GM19238 (cell line): ENCODE measurements at regions not wholly inside any gene's neighbourhood (a gene's known extent, or its start where the extent isn't known, plus 50 kb on each side); places are given as distances from the start of the nearest gene placed in this dataset.

ENCODE experiments used
- DNase-seq: peaks from one replicate; pipeline ENCODE4 v3.0.0; 2011; ENCODE audit warnings: low spot score; ENCODE audit not compliant: insufficient read length

DNA sequence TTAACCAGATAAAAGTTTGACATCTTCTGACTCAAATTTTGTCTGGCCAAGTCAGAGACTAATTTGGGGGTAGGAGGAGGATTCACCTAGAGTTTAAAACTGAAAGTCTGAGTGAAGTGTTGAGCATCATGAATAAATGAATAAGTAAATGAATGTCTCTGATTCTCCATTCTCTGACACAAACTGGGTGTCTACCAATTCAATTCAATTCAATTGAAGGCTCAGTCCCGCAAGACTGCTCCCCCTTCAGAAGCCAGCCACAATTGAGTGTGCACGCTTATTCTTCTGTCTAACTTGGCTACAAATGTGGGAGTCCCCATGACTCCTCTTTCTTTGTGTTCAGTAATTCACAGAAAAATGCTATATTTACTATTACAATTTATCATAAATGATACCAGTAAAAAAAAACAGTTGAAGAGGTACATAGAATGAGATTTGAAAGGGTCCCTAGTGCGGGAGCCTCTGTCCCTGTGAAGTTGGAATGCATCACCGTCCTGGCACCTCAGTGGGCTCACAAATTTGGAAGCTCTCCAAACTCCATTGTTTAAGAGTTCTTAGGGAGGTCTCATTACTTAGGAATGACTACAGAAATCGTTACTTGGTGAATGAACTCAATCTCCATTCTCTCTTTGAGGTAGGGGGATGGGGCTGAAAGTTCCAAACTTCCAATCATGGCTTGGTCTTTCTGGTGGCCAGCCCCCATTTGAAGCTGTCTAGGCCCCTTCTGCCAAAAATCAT, 243.7 kb upstream of the PHYHIPL start:
- no peak for DNase-seq

DNA sequence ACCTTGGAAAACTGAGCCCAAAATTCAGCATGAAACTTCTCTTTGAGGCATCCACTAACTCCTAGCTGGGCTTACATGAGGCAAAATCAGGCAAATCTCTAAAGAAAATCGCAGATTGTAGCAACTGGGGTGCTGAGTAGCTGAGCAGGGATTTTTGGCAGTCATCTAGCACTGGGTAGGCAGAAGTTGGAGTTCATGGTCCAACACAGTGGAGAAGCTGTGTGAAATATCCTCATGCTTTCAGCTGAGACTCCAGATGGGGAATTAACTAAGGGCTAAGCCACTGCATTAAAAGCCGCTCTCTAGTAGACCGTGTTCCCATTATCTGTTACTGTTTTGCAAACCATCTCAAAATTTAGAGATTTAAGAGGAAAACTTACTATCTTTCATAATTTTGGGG, 240.1 kb upstream of the PHYHIPL start:
- no peak for DNase-seq

DNA sequence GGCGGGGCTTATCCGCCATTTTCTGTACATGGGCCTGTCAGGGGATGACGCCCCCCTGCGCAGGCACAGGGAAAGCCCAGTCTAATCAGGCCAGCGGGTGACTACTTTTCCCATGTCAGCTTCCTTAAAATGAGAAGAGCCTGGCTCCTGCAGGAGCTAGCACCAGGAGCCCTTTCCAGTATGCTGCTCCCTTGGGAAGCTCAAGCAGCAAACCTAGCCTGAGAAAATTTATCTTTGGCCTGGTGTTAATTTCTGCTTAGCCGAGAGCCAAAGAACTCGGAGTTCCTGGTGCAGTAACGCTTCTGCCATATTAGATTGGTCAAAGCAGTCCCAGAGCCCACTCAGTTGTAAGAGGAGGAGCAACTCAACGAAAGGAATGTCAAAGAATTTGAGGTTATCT, 239.0 kb upstream of the PHYHIPL start:
- no peak for DNase-seq

DNA sequence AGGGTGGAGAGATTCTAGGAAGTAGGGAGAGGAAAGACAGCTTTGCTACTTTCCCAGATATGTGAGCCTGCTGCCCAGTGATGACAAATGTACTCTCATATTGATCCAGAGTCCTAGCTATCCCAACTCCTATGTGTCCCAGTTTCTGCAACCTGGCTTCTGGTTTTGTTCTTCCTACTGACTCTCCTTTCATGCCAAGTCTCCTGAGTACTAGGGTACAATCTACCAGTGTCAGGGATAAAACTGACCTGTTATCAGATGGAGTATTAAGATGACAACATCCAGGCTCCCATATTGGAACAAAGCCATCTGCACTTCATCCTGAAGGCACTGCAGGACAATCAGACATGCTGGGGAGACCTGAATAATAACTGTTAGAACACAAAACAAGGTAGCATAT, 233.7 kb upstream of the PHYHIPL start:
- DNase-seq: no peak

DNA sequence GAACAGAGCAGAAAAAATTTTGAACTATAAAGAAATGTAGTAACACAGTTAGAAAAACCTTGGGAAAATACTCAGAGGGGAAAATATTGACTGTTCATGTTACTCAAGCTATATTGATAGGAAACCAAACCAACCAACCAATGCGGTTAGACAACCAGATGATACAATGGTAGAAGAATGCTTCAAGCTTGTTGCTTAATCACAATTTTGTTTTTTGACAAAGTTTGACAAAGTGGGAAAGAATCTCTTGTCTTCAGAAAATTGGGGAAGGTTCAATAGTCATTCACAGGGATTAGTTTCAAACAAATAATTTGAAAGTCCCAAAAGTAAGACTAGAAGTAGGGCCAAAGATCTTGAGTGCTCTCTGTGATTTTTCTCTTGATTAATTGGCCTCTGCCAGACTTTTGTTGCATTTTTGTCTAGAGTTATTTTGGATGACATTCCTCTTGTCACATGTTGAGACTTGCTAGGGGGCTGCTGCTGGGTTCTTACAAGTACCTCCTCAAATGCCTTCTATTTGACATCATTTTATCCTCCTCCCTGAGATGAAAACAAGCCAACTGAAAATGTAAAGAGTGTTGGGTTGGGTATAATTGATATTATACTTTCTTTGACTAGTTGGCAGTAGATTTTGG, 233.1 kb upstream of the PHYHIPL start:
- no peak for DNase-seq

DNA sequence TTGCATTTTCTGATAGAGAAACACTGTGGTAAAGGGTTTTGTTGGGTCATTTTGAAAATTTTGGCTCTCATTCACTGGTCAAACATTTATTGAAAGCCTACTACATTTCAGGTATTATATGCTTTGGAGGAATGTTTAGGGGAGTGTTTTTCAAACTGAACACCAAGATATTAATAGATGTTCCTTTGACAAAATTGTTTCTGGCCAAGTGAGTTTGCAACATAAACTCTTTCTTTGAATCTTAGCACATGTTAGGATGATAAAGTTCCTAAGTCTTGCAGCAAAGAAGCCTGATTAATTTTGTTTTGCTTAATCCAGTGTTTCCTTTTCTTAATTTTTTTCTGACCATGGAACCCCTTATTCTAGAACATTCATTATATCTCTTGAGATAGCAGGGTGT, 232.5 kb upstream of the PHYHIPL start:
- DNase-seq: no peak

DNA sequence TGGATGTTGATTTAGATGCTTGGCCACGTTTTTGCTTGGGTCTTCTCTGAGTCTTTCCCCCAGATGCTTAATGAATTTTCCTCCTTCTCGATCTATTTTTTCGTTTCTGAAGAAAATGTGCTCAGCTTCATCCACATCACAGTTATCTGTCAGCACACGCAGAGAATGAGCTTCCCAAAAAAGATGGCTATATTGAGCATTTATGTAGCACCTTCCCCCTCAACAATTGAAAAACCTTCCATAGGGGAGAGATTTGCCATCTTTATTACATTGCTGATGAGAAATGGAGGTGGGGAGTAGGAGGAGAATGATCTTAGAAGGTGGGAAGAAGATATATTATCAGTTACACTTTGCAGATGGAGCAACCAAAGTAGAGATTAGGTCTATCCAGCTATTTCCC, 228.1 kb upstream of the PHYHIPL start:
- no peak for DNase-seq

DNA sequence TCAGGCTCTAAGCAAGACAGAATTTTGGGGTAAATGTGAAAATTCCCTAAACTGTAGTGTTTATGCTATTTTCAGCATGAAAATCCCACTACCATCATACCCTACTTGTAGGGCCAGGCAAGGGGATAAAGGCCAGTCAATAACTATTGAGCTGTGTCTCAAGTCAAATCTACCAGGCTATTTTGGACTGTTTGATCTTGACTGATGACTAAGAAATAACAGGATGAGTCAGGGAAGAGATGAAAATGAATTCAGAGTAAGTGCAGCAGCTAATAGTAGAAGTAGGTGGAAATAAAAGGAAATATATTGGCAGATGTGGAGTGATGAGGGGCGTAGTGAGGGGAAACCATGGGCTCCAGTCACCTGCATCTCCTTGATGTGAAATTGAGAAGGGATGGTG, 225.8 kb upstream of the PHYHIPL start:
- DNase-seq: no peak

DNA sequence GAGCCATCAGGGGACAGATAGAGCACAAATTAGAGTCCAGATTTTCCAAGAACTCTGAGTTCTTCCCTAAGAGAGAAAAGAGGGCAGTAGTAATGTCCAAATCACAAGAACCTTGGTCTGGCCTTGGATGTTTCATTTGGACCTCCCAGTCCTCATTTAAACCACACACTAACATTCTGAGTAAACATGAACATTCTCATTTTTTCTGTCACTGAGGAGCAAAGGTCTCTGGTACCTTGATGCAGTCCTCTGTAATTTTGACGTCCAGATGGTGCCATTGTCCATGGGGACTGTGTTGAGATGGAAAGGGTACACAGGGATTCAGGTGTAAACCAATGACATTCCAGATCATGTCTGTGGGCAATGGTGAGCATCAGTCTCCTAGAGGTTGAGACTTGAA, 225.4 kb upstream of the PHYHIPL start:
- no peak for DNase-seq

DNA sequence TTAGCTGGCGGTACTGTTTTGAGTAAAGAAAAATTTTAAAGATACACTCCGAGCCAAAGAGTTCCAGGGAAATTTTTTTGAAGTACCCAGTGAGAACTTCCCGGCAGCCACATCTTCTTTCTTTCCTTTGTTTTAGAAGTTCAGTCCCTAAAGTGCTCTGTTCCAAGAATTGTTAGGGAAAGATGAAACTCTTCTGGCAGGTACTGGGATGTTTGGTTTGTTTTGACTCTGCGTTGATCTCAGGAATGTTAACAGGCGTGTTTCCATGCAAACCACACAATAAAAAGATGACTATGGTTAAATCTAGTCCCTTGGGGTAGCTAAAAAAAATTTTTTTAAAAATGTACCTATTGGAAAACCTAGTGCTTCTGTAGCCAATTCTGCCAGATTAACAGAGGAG, 224.7 kb upstream of the PHYHIPL start:
- DNase-seq: no peak

DNA sequence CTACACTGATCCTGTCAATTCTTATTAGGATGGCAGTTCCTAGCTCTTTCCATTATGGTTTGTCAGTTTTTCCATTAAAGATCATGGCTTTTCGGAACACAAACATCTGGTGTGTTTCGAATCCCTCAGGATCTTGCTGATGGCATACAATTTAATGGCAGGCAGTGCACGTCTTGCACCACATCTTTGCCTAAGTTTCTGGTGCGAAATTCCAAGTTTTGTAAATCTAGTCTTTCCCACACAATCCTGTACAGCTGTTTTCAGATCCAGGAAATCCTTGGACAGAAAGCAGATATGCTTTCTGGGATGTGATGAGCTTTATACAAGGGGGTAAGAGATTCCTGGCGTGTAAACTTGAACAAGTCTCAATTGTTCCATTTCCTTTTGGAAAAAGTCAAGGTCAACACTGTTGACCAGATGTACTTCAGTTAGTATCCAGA, 224.3 kb upstream of the PHYHIPL start:
- DNase-seq: no peak

DNA sequence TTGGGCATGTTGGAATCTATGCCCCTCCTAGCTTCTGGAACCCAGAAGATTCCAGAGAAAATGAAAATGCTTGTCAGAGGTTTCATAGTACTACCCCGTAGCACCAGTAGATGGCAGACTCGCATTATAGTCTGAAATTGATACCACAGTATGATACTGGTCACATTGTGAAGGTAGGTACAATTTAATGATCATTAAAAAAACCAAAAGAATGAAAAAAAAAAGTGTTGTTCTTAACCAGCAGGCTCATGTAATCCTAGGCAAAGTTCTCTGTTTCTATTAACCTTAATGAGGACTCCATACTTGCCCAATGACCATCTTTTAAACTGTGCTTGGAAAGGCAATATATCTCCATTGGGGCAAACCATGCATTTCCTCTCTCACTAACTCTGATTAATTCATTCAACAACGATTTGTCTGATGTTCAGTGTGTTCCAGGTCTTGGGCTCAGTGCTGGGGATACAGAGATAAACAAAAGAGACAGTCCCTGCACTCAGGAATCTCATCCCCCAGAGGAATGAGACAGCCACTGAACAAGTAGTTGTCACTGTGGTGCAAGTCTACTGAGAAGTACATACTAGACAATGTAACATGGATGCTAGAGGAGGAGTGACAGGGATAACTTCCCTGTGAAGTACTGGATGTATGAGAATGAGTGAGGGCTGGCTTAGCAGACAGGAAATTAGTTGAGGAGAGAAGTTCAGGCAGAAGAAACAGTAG, 223.5 kb upstream of the PHYHIPL start:
- no peak for DNase-seq

DNA sequence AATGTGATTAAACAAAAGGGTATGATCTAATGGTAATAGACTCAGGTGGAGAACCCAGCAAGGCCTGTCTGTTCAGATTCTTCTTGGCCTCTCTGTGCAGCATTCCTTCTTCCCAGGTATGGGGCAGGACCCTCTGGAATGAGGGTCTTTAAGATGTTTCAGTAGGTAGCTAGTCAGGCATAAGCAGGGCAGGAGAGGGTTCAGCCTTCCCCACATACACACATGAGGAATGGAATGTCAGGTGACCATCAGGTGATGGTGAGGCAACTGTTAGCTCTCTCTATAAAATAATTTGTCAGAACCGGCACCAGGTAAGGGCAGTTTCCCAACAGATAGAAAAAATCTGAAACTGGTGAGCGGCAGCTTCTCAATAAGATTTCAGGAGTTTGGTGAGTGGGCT, 222.3 kb upstream of the PHYHIPL start:
- DNase-seq: no peak

DNA sequence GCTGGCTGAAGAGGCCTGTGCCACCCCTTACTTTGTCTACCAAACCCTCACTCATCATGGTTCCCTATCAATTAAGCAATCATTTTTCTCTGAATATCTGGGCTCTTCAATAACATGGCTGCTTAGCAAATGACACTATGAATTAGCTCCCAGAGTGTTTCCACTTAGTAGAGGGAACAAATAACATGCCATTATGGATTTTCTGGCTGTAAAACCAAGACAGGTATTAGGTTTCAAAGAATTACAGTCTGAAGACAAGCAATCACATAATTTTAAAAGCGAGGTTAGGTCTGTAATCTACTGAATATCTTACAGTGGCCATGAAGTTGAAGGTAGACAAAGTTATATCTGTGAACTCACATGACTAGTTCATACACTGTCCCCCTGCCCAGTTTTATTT, 220.8 kb upstream of the PHYHIPL start:
- no peak for DNase-seq

DNA sequence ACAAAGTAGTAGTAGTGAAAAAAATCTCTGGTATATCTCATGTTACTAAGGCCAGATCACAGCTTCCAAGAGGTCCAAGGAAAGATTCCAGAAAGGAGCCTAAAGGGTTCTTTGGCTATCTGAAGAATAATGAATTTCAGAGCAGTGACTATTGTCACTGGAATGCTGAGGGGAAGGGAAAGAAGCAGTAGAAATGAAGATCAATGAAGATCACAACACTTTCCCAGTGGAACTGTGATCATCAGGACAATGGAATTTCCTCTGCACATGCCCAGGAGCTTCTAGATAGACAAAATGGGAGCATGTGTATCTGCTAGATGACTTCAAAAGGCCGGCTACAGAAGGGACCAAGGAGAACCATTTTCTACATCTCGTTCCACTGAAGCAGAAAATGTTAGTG, 219.5 kb upstream of the PHYHIPL start:
- no peak for DNase-seq

DNA sequence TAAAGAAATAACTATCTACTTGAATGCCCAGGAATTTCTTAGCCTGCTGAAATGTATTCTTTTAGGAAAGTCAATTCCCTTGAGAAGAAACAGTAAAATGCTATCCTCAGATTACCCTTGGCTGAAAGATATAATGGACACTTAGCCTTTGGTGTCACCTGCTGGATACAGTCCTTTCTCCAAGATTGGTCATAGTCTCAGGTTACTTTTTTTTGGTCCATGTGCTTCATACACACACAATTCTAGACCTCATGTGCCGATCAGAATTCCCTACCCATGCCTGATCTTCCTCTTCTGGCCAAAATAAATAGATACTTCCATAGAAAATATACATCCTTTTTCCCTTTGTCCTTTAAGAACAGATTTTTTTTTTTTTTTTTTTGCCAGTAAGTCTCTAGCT, 218.9 kb upstream of the PHYHIPL start:
- DNase-seq: no peak

DNA sequence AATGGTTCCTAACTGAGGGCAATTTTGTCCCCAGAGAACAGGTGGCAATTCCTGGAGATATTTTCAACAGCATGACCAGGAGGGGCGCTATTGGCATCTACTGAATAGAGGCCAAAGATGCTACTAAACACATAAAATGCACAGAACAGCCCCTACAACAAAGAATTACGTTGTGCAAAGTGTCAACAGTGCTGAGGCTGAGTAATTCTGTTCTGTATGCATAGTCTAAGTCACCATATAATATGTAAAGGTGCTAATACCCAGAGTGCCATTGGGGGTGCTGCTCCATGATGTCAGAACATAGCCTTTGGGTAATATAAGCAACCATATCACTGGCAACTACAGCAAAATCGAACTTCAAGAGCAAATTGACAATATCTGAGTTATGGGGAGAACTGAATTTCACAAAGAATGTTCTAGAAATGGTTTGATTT, 213.3 kb upstream of the PHYHIPL start:
- no peak for DNase-seq

DNA sequence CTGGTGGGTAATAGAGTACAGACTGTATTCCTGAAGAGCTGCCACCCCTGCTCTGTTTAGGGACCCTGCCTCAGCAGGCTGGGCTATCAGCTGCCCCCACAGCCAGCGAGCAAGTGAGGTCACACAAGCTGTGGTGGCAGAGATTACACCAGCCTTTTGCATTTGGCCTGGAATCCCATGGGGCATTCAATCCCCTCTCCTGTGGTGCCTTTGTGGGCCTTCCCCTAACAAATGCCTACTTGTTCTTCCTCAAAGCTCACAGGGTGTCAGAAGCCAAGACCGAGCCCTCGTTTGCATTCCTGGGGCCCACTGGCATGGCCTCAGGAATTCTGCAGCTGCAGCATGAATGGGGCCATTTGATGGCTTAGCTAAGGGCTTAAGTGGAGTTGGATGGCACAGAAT, 212.7 kb upstream of the PHYHIPL start:
- DNase-seq: no peak

DNA sequence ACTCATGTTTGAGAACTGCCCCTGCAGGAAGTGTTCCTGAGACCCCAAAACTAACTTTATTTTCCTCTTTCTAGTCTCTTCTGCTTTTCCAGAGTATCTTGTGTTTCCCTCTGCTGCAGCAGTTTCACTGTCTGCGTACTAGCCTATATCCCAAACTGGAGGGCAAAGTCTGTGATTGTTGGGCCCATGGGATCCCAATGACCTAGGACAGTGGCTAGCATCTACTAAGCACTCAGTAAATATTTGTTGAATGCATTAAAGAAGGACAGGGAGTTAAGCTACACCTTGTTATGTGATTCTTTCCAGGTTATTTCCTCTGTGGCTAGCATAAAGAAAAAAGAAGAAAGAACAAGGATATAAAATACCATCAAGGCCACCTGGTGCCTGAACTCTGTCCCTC, 210.6 kb upstream of the PHYHIPL start:
- DNase-seq: no peak

DNA sequence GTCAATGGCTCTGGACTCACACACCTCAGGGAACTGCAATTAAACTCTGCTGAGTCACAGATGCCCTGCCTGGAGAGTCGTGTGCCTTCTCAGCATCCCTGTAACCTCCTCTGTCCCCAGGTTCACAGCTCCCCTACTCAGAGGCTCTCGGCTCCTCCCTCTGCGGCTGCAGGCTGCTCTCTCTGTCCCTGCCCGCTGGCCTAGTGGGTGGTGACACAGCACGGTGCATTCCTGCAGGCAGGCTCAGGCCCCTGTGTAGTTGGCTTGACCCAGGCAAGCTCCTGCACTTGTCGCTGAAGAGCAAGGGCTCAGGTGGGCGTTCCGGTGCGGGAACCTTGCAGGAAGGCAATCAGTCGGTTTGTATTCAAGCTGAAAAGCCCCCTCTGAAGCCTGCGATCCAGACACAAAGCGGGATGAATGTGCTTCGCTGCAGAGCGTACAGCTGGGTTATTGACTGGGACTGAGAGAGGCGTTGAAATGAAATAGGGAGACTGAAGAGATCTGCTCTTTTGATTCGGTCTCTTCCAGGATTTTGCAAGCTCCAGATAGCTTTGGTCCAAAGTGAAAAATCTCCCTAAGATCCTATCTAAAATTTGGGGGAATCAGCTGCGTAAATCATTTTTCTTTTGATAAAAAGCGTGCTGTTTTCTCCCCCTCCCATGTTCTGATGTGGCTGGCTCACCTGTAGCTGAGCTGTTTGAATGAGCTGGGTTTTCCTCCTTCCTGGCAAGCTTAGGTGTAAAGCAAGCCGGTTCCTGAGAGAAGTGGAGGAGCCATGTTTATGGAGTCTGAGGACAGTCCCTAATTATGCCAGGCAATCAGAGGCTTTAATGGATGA, 208.7 kb upstream of the PHYHIPL start:
- DNase-seq: peak; percentile 6

DNA sequence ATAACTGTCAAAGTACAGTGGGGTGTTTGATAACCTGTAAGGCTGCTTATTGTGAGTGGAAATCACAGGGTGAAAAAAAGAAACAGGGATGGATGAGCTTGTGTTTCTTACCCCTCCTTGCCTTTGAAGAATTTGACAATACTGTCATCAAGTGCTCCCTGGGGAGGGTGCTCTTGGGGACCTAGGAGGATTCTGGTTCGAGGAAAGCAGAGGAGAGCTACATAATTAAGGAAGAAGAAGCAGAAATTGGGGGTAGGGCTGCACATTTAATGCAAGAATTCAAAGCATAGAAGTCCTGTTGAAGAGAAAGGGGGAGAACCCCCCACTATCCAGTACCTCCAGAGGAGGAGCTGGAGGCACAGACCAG, 208.1 kb upstream of the PHYHIPL start:
- DNase-seq: no peak

DNA sequence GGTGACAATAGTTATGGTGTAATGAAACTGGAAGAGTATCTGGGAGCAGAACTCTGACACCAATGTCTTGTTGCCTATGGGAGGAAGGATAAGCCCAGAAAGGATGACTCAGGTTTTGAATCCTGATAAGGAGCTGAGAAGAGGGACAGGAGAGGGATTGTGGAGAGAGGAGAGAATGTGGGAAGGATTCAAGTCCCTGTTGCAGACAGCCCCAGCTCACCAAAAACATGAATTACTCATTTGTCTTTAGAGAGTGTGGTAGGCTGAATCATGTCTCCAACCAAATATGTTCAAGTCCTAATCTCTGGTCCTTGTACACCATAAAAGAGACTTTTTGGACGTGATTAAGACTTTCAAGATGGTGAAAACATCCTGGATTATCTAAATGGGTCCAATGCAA, 206.9 kb upstream of the PHYHIPL start:
- no peak for DNase-seq
